GM19452 (cell line): ENCODE measurements at regions not wholly inside any gene's neighbourhood (a gene's known extent, or its start where the extent isn't known, plus 50 kb on each side); places are given as distances from the start of the nearest gene placed in this dataset.
"Not testable (repeated sequence)": the region's sequence is repeated elsewhere in the genome, so short reads cannot be mapped to it uniquely, and the experiment has no call there.

Source experiments
- ATAC-seq: cut with Tn5 transposase; IDR thresholded peaks from one replicate; pipeline ENCODE4 v1.9.1; 2021; ENCODE audit not compliant: unreplicated experiment

GRCh38 chr4:159639671-159640323 is 536.9 kb downstream of the RAPGEF2 start:
- no peak for ATAC-seq

- ATAC-seq = no peak
Measured at GRCh38 chr4:159649237-159649636, 546.4 kb downstream of the RAPGEF2 start.

GRCh38 chr4:159652871-159653270 is 550.0 kb downstream of the RAPGEF2 start:
- no peak for ATAC-seq

- ATAC-seq = no peak
Measured at GRCh38 chr4:159655547-159655946, 552.7 kb downstream of the RAPGEF2 start.

- ATAC-seq = no peak
Measured at GRCh38 chr4:159669094-159669493, 566.2 kb downstream of the RAPGEF2 start.

- ATAC-seq = no peak
Measured at GRCh38 chr4:159673221-159673620, 570.3 kb downstream of the RAPGEF2 start.

- ATAC-seq = no peak
Measured at GRCh38 chr4:159674241-159674640, 571.4 kb downstream of the RAPGEF2 start.

GRCh38 chr4:159677521-159677920 is 574.6 kb downstream of the RAPGEF2 start:
- no peak for ATAC-seq

- no peak for ATAC-seq
Measured at GRCh38 chr4:159682996-159683395, 580.1 kb downstream of the RAPGEF2 start.

GRCh38 chr4:159684061-159684460 is 581.2 kb downstream of the RAPGEF2 start:
- ATAC-seq = no peak

- ATAC-seq = no peak
Measured at GRCh38 chr4:159685340-159686092, 582.6 kb downstream of the RAPGEF2 start.

GRCh38 chr4:159689526-159689925 is 586.6 kb downstream of the RAPGEF2 start:
- no peak for ATAC-seq

- no peak for ATAC-seq
Measured at GRCh38 chr4:159697322-159698283, 594.7 kb downstream of the RAPGEF2 start.

GRCh38 chr4:159698336-159698735 is 595.5 kb downstream of the RAPGEF2 start:
- no peak for ATAC-seq

GRCh38 chr4:159702200-159702599 is 599.3 kb downstream of the RAPGEF2 start:
- no peak for ATAC-seq

- ATAC-seq = no peak
Measured at GRCh38 chr4:159705334-159705733, 602.5 kb downstream of the RAPGEF2 start.

GRCh38 chr4:159706704-159707103 is 603.8 kb downstream of the RAPGEF2 start:
- no peak for ATAC-seq

GRCh38 chr4:159715180-159715579 is 612.3 kb downstream of the RAPGEF2 start:
- ATAC-seq = not testable (repeated sequence)

GRCh38 chr4:159719531-159719930 is 616.7 kb downstream of the RAPGEF2 start:
- no peak for ATAC-seq

- ATAC-seq = no peak
Measured at GRCh38 chr4:159722052-159722451, 619.2 kb downstream of the RAPGEF2 start.

GRCh38 chr4:159722918-159723317 is 620.0 kb downstream of the RAPGEF2 start:
- no peak for ATAC-seq
